CD4-positive, CD25-positive, alpha-beta regulatory T cell (primary cell): ENCODE measurements at regions not wholly inside any gene's neighbourhood (a gene's known extent, or its start where the extent isn't known, plus 50 kb on each side); places are given as distances from the start of the nearest gene placed in this dataset.

Experiments used
- ATAC-seq, 2 donors: fragments of 150-1000 bp; cut with Tn5 transposase; one replicate each; pipeline ENCODE4 v1.10.0; 2021; ENCODE audit warnings: low read depth in 2 of 2, moderate number of reproducible peaks in 2 of 2, moderate library complexity in 1 of 2
- DNase-seq, 3 donors: peaks; one replicate each; pipeline versions ENCODE4 v3.0.0 to v3.0.0-alpha.2; 2012 to 2022; ENCODE audit warnings: mixed read lengths in 1 of 3
- H3K27ac ChIP-seq: one replicate; pipeline ENCODE4 v1.7.0; 2013; ENCODE audit warnings: mild to moderate bottlenecking, low read length; ENCODE audit not compliant: insufficient read depth, poor library complexity, severe bottlenecking
- H3K27me3 ChIP-seq: one replicate; pipeline ENCODE4 v1.7.0; 2013; ENCODE audit warnings: low read length; ENCODE audit not compliant: control insufficient read depth, insufficient read depth
- H3K36me3 ChIP-seq: one replicate; pipeline ENCODE4 v1.7.0; 2013; ENCODE audit warnings: mild to moderate bottlenecking, low read length, moderate library complexity; ENCODE audit not compliant: control insufficient read depth, insufficient read depth
- H3K4me1 ChIP-seq: 2 replicates; pipeline ENCODE4 v1.7.0; 2013; ENCODE audit warnings: mild to moderate bottlenecking, low read length; ENCODE audit not compliant: insufficient read depth, control insufficient read depth, poor library complexity, severe bottlenecking
- H3K4me3 ChIP-seq: one replicate; pipeline ENCODE4 v1.7.0; 2013; ENCODE audit warnings: low read depth, mild to moderate bottlenecking, low read length, moderate library complexity
- H3K9me3 ChIP-seq, 2 experiments: 1 replicate in 1 of 2; 2 replicates in 1 of 2; pipeline ENCODE4 v1.7.0; 2013; ENCODE audit warnings: low read length in 2 of 2, mild to moderate bottlenecking in 1 of 2, moderate library complexity in 1 of 2; ENCODE audit not compliant: control insufficient read depth in 2 of 2
- H3K27ac Mint-ChIP-seq, 3 donors: one replicate each; pipeline ENCODE4 v1.8.0; 2020 to 2022; ENCODE audit warnings: mild to moderate bottlenecking in 3 of 3, mixed read lengths in 3 of 3, moderate library complexity in 2 of 3
- H3K27me3 Mint-ChIP-seq: one replicate; pipeline ENCODE4 v1.8.0; 2022; ENCODE audit warnings: mild to moderate bottlenecking, mixed read lengths
- H3K36me3 Mint-ChIP-seq: one replicate; pipeline ENCODE4 v1.8.0; 2020; ENCODE audit warnings: mixed read lengths
- H3K4me1 Mint-ChIP-seq, 4 donors: one replicate each; pipeline ENCODE4 v1.8.0; 2020 to 2022; ENCODE audit warnings: mixed read lengths in 4 of 4, mild to moderate bottlenecking in 1 of 4
- H3K4me3 Mint-ChIP-seq, 4 donors: one replicate each; pipeline ENCODE4 v1.8.0; 2020 to 2022; ENCODE audit warnings: mild to moderate bottlenecking in 4 of 4, mixed read lengths in 4 of 4, moderate library complexity in 3 of 4
- H3K9me3 Mint-ChIP-seq, 7 donors: one replicate each; pipeline ENCODE4 v1.8.0; 2020 to 2022; ENCODE audit warnings: mixed read lengths in 7 of 7, mild to moderate bottlenecking in 3 of 7, moderate library complexity in 2 of 7

- no peaks in the 10 kb centered on the region for H3K4me1 Mint-ChIP-seq
- no peak overlapping the region for H3K4me3 ChIP-seq
- H3K36me3 ChIP-seq, result no peaks in the 10 kb centered on the region
- DNase-seq (no peak), ATAC-seq (no peak)
- H3K27me3 Mint-ChIP-seq, result no peaks in the 10 kb centered on the region
- H3K4me3 Mint-ChIP-seq, result peak overlapping the region in 1 of 4 donors; percentile 38
- no peaks in the 10 kb centered on the region for H3K27me3 ChIP-seq
- no peaks in the 10 kb centered on the region for H3K4me1 ChIP-seq
- H3K36me3 Mint-ChIP-seq, result no peaks in the 10 kb centered on the region
- H3K27ac Mint-ChIP-seq, result no peak overlapping the region
- H3K9me3 Mint-ChIP-seq, result peaks cover 0 to 11% (median 3%) of the 10 kb centered on the region in 7 donors
- no peak overlapping the region for H3K27ac ChIP-seq
- H3K9me3 ChIP-seq, result peaks cover 2 to 8% of the 10 kb centered on the region in 2 experiments
These were observed 83.4 kb upstream of the FMN2 start for GRCh38 chr1:240008298-240008697.

- Mint-ChIP-seq H3K36me3 (no peaks in the 10 kb centered on the region), H3K4me1 (no peaks in the 10 kb centered on the region), H3K9me3 (peaks cover 0 to 17% (median 7%) of the 10 kb centered on the region in 7 donors), H3K27ac (no peak overlapping the region), H3K27me3 (no peaks in the 10 kb centered on the region), H3K4me3 (no peak overlapping the region)
- Histone ChIP-seq H3K27ac (no peak overlapping the region), H3K4me1 (no peaks in the 10 kb centered on the region), H3K27me3 (no peaks in the 10 kb centered on the region), H3K9me3 (peaks cover 2 to 8% of the 10 kb centered on the region in 2 experiments), H3K36me3 (no peaks in the 10 kb centered on the region), H3K4me3 (no peak overlapping the region)
- no peak for ATAC-seq
- DNase-seq, result no peak
These were observed 77.6 kb upstream of the FMN2 start for GRCh38 chr1:240014051-240014450.

- no peak for ATAC-seq
- no peak overlapping the region for H3K27ac Mint-ChIP-seq
- Histone ChIP-seq H3K27ac (no peak overlapping the region), H3K9me3 (no peaks in the 10 kb centered on the region), H3K36me3 (no peaks in the 10 kb centered on the region), H3K4me1 (no peaks in the 10 kb centered on the region), H3K4me3 (no peak overlapping the region), H3K27me3 (no peaks in the 10 kb centered on the region)
- no peak for DNase-seq
- H3K4me3 Mint-ChIP-seq, result no peak overlapping the region
- H3K36me3 Mint-ChIP-seq, result no peaks in the 10 kb centered on the region
- H3K27me3 Mint-ChIP-seq, result peaks cover 8% of the 10 kb centered on the region
- H3K4me1 Mint-ChIP-seq, result no peaks in the 10 kb centered on the region
- peaks cover 0 to 19% (median 4%) of the 10 kb centered on the region in 7 donors for H3K9me3 Mint-ChIP-seq
These were observed 73.1 kb upstream of the FMN2 start for GRCh38 chr1:240018617-240019016.

GRCh38 chr1:240019524-240019923 is 72.2 kb upstream of the FMN2 start:
- Mint-ChIP-seq H3K9me3 (peaks cover 0 to 19% (median 4%) of the 10 kb centered on the region in 7 donors), H3K27me3 (peaks cover 8% of the 10 kb centered on the region), H3K27ac (no peak overlapping the region), H3K4me1 (no peaks in the 10 kb centered on the region), H3K4me3 (no peak overlapping the region), H3K36me3 (no peaks in the 10 kb centered on the region)
- H3K27me3 ChIP-seq, result no peaks in the 10 kb centered on the region
- no peaks in the 10 kb centered on the region for H3K4me1 ChIP-seq
- no peaks in the 10 kb centered on the region for H3K36me3 ChIP-seq
- H3K4me3 ChIP-seq, result no peak overlapping the region
- H3K27ac ChIP-seq, result no peak overlapping the region
- H3K9me3 ChIP-seq, result no peaks in the 10 kb centered on the region
- no peak for DNase-seq
- ATAC-seq, result no peak

- peaks cover 8% of the 10 kb centered on the region for H3K27me3 Mint-ChIP-seq
These were observed 70.8 kb upstream of the FMN2 start for GRCh38 chr1:240020871-240021270.

GRCh38 chr1:240021709-240022108 is 70.0 kb upstream of the FMN2 start:
- H3K27ac Mint-ChIP-seq, result no peak overlapping the region
- H3K27me3 Mint-ChIP-seq, result peaks cover 8% of the 10 kb centered on the region
- Histone ChIP-seq H3K27ac (no peak overlapping the region), H3K36me3 (no peaks in the 10 kb centered on the region), H3K9me3 (no peaks in the 10 kb centered on the region), H3K27me3 (no peaks in the 10 kb centered on the region), H3K4me1 (no peaks in the 10 kb centered on the region), H3K4me3 (no peak overlapping the region)
- DNase-seq (no peak), ATAC-seq (no peak)
- H3K9me3 Mint-ChIP-seq, result peaks cover 0 to 19% (median 3%) of the 10 kb centered on the region in 7 donors
- H3K36me3 Mint-ChIP-seq, result no peaks in the 10 kb centered on the region
- peaks cover 0 to 2% (median 0%) of the 10 kb centered on the region in 4 donors for H3K4me1 Mint-ChIP-seq
- H3K4me3 Mint-ChIP-seq, result no peak overlapping the region

More at GRCh38 chr1:240020871-240021270, 70.8 kb upstream of the FMN2 start:
- no peak for DNase-seq
- Histone ChIP-seq H3K36me3 (no peaks in the 10 kb centered on the region), H3K27me3 (no peaks in the 10 kb centered on the region), H3K27ac (no peak overlapping the region), H3K4me1 (no peaks in the 10 kb centered on the region), H3K4me3 (no peak overlapping the region), H3K9me3 (no peaks in the 10 kb centered on the region)
- Mint-ChIP-seq H3K27ac (no peak overlapping the region), H3K4me1 (no peaks in the 10 kb centered on the region), H3K36me3 (no peaks in the 10 kb centered on the region), H3K9me3 (peaks cover 0 to 19% (median 3%) of the 10 kb centered on the region in 7 donors), H3K4me3 (no peak overlapping the region)
- ATAC-seq, result no peak

- Histone ChIP-seq H3K4me1 (no peaks in the 10 kb centered on the region), H3K27me3 (no peaks in the 10 kb centered on the region), H3K4me3 (no peak overlapping the region), H3K9me3 (no peaks in the 10 kb centered on the region), H3K36me3 (no peaks in the 10 kb centered on the region), H3K27ac (no peak overlapping the region)
- Mint-ChIP-seq H3K36me3 (no peaks in the 10 kb centered on the region), H3K4me1 (peaks cover 0 to 2% (median 0%) of the 10 kb centered on the region in 4 donors), H3K4me3 (no peak overlapping the region), H3K27ac (no peak overlapping the region), H3K27me3 (peaks cover 7% of the 10 kb centered on the region), H3K9me3 (peaks cover 0 to 4% (median 0%) of the 10 kb centered on the region in 7 donors)
- peak in 1 of 3 donors; percentile 23 for DNase-seq
- no peak for ATAC-seq
These were observed 64.6 kb upstream of the FMN2 start for GRCh38 chr1:240027059-240027462.

- H3K4me1 Mint-ChIP-seq, result peaks cover 0 to 2% (median 0%) of the 10 kb centered on the region in 4 donors
- no peaks in the 10 kb centered on the region for H3K4me1 ChIP-seq
- ATAC-seq, result no peak
These were observed 62.3 kb upstream of the FMN2 start for GRCh38 chr1:240029418-240029817.

More at GRCh38 chr1:240029418-240029817, 62.3 kb upstream of the FMN2 start:
- no peak for DNase-seq
- Mint-ChIP-seq H3K36me3 (no peaks in the 10 kb centered on the region), H3K27me3 (peaks cover 7% of the 10 kb centered on the region), H3K9me3 (peaks cover 0 to 6% (median 0%) of the 10 kb centered on the region in 7 donors), H3K4me3 (no peak overlapping the region), H3K27ac (no peak overlapping the region)
- Histone ChIP-seq H3K36me3 (no peaks in the 10 kb centered on the region), H3K4me3 (no peak overlapping the region), H3K27me3 (no peaks in the 10 kb centered on the region), H3K9me3 (no peaks in the 10 kb centered on the region), H3K27ac (no peak overlapping the region)
